SK-N-DZ (cell line): ENCODE measurements at regions not wholly inside any gene's neighbourhood (a gene's known extent, or its start where the extent isn't known, plus 50 kb on each side); places are given as distances from the start of the nearest gene placed in this dataset.

Experiments used
- DNase-seq: peaks from one replicate; pipeline ENCODE4 v3.0.0-alpha.2; 2015; ENCODE audit warnings: low spot score
- small RNA-seq, 2 experiments: library from RNA; depleted of rRNA; stranded (forward); fragments of <200 nt; gene quantifications; one replicate each; pipeline ENCODE3, GENCODE V24; 2014

GRCh38 chr20:54704032-54704635 lies 228.7 kb downstream of the DOK5 start:
- DNase-seq, result no peak

Small RNA genes lying in the stretch of these regions (small RNA-seq; reads per million reads assigned to genes)
- gene RNU4ATAC7P, result 0 reads per million in 2 experiments
